HG03039 (cell line): ENCODE measurements at regions not wholly inside any gene's neighbourhood (a gene's known extent, or its start where the extent isn't known, plus 50 kb on each side); places are given as distances from the start of the nearest gene placed in this dataset.
"Not testable (repeated sequence)": the region's sequence is repeated elsewhere in the genome, so short reads cannot be mapped to it uniquely, and the experiment has no call there.

Source experiments
- ATAC-seq: cut with Tn5 transposase; IDR thresholded peaks from one replicate; pipeline ENCODE4 v1.9.1; 2021; ENCODE audit warnings: mild to moderate bottlenecking, moderate library complexity; ENCODE audit not compliant: unreplicated experiment

DNA sequence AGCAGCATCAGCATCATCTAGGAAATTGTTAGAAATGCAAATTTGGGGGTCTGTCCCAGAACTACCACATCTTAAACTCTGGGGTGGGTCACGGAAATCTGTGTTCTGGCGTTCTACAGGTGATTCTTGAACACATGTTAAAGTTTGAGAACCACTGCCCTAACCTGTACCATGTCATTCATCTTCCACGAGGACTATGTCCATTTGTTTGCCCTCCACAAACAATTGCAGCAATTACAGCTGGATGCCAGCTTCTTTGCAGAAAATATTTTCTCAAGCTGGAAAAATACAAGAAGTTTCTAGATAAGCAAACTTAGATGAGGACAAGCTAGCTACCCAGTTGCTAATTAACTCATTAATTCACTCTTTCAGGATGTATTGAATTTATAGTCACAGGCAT is 54.1 kb downstream of the MAFB start:
- ATAC-seq = no peak

DNA sequence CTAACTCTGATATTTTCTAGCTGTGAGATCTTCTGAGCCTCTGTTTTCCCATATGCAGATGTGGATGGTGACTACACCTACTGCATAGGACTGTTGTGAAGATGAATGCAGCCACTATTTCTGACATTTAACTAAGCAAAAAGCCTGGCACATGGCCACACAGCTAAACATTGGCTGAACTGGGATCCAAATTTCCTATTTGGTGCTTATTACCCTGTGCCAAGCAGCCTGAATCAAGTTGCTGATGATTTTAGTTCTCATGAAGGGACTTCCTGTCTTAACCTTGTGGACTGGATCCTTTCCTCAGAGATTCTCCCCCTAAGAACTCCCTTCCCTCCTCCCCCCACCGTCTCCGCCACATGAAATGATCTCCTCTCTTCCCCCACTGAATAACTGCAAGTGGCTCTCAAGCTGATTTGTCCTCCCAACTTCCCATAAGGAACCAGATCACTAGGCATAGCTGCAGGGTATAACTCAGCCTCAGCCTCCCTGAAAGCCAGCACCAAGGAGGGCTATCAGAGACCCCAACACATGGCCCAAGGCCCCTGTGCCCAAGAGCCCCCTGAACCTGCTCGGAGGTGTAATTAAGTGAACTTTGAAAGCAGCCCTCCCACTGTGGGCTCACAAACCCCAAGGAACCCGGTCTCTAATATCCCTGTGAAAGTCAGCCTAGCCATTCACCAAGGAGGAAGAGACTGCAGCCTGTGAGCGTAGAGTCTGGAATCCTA is 55.7 kb downstream of the MAFB start:
- ATAC-seq = no peak

DNA sequence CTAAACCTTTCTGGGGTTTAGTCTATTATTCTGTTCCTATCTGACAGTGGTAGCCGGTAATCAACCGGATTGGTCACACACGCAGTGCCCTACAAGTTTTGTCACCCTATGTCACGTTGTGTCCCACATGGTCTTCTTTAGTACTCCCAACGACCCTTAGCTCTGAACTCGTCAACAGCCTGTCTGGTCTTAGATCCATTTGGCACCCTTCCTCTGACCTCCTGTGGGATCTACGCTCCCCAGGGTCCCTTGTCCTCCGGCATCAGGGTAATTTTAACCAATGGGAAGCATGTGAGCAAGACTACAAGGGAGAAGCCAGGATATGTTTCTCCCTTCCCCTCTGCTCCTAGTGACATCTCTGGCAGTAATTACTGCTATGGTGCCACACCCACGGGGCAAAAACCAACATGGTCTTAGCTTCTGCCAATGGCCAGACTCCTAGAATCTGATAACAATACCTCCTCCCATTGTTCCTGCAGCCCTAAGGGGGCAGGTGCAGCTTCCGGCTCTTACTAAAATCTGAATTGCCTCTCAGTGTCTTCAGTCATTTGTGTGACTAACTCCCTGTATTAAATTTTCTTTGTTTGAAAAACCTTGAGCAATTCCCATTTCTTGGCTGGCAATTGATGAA is 56.6 kb downstream of the MAFB start:
- ATAC-seq = no peak

DNA sequence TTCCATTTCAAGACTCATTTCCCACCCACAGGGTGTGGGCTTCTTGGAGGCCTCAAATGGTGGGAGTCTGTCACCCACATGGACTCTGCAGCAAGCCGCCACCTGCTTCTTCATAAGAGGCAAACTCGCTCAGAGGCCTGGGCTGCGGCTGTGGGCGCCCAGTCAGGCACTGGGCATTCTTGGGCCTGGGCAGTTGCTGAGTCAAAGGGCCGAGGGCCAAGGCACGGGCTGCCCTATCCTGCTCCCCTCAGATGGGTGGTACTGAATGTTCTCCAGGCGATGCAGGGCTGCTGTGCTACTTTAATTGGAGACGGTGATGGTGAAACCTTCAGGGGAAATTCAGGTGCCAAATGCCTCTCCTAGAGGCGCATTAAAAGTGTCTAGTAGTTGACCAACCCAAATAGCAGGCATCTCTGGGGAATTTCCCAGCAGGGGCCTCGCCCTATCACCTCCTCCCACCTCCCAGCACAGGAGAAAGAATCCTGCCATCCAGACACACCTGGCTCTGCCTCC is 57.9 kb downstream of the MAFB start:
- ATAC-seq = no peak

DNA sequence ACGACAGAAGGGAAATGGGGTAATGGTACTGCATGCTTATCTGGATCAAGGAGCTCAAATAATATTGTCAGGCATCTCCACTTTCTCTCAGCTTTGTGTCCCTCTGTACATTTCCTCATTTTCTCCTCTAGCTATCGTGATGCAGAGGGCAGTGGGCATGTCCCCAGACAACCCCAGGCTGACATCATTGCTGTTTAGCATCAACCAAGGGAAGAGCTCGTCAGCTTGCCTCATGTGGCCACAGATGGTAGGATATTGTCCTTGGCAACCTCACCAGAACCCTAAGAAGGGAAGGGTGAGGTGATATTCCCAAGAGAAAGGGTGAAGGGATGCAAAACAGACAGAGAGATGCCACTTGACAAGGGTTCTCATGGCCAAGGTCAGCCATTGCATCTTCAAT is 58.3 kb downstream of the MAFB start:
- no peak for ATAC-seq

- ATAC-seq = no peak
Measured at GRCh38 chr20:40630099-40630498, 58.9 kb downstream of the MAFB start.

DNA sequence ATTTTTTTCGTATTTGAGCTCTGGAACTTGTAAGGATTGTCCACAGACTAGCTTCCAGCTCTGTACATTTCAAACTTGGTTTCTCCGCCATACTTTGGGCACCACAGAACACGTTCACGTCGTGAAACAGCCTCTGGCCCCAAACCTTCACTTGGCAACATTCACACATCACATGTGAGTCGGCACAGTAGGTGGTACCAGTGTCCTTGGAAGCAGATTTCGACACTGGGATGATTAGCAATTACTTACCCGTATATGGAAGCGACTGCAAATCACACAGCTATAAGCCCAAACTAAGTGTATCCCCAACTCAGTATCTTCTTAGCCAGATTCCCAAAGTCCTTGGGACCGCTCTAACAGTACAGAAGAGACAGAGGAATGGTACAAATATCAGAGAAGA is 60.2 kb downstream of the MAFB start:
- no peak for ATAC-seq

- ATAC-seq = not testable (repeated sequence)
Measured at GRCh38 chr20:40619053-40619452, 70.0 kb downstream of the MAFB start.

- no peak for ATAC-seq
Measured at GRCh38 chr20:40617594-40617993, 71.4 kb downstream of the MAFB start.

DNA sequence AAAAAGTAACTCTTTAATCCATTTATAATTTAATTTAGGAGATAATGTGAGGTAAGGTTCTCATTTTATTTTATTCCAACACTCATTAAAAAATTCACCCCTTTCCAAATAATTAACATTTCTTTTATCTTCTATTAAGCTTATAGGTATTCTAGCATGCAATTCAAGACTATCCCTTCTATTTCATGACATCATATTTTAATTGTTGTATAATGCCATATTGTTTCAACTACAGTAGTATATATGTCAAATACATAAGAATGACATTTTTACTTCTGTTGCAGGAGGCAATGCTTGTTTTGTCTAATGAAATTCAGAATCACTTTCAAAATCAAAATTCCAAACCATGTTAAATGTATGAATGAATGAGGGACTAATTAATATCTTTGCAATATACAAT is 76.2 kb downstream of the MAFB start:
- ATAC-seq = no peak

DNA sequence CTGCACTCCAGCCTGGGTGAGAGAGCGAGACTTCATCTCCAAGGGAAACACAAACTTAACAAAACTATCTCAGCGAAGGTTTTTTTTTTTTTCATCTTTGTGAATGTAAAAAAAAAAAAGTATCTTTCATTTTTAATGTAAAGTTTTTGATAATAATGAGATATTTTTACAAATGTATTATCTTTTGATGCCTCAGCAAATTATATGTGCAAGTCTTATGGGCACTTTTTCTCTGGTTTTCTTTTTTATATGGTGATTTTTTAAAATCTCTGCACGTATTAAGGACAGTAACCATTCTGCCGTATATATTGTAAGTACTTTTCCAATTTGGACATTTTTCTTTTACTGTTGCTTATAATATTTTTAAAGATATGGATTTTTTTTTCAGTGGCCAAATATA is 76.8 kb downstream of the MAFB start:
- no peak for ATAC-seq

- no peak for ATAC-seq
Measured at GRCh38 chr20:40610730-40611129, 78.3 kb downstream of the MAFB start.

DNA sequence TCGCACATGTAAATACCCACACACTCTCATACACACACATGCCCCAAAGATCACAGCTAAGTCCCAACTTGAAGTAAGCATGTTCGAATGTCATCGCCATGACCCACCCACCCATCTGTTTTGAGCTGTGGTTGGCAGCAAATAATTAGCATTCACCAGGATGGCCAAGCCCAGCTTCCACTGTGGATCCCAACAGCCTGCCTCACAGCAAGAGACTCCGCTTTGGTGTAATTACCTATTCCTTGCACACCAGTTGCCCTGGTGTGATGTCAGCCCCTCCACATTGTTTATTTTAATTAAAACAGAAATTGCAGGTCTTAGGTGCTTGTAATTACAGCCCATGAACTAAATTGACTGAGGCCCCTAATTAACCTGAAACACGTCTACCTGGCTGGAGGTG is 81.1 kb downstream of the MAFB start:
- ATAC-seq = no peak

DNA sequence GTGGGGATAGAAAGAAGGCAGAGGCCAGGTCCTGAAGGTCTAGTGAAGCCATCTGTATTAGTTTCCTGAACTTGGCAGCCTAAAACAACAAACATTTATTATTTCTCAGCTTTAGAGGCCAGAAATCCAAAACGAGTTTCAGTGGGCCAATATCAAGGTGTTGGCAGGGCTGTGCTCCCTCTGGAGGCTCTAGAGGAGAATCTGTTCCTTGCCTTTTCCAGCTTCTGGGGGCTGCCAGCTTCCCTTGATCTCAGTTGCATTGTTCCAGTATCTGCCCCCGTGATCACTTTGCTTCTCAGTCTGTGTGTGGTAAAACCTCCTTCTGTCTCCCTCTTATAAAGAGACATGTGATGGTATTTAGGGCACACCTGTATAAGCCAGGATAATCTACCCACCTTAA is 82.4 kb downstream of the MAFB start:
- ATAC-seq = no peak

DNA sequence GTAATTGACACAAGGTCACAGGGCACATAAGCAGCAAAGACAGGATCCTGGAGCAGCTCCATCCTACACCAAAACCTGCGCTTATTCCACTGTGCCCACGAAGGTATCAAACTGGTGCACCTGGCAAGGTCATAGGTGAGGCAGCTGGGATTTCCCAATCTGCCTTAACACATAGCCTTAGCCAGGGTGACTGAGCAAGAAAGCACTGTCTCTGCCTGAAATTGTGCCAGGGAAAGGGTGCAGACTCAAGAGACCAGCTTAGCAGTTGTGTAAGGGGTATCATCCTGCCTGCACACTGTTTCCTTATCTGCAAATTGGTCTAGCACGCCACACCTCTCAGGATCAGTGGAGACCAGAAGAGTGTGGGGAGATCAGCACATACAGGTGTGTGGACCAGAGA is 82.8 kb downstream of the MAFB start:
- no peak for ATAC-seq

- no peak for ATAC-seq
Measured at GRCh38 chr20:40604416-40604815, 84.6 kb downstream of the MAFB start.

DNA sequence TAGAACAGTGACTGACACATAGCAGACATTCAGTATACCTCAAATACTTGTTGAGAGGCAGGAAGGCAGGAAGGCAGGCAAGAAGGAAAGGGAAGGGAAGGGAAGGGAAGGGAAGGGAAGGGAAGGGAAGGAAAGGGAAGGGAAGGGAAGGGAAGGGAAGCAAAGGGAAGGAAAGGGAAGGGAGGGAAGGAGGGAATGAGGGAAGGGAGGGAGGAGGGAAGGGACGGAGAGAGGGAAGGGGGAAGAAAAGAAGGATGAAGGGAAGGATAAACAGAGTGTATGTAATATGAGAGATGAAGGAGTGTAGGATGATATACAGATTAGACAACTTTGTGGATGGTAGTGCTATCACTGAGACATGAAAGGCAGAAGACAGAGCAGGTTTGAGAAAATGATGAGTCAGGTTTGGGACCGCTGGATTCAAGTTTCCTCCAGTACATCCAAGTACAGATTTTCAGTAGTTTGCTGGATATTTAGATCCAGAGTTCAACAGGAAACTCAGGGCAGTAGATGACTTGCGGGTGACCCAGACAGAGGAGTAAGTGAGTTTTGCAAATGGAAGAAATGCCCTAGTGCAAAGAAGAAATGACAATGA is 85.9 kb downstream of the MAFB start:
- no peak for ATAC-seq

DNA sequence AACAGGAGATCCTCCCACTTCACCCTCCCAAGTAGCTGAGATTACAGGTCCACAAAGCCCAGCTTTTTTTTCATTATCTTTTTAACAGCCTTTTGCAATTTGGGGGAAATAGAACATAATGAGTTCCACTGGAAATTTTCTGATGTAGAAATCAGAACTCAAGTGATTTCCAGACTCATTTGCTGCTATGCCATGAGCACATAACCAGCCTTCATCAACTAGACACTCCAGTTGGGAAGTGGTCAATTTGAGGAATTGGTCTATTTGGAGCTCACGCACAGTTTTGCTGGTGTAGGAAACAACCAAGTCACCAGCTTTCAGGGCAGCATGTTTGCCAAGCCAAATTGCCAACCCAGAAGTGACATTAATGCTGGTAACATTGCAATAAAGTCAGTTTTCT is 86.7 kb downstream of the MAFB start:
- ATAC-seq = no peak

- no peak for ATAC-seq
Measured at GRCh38 chr20:40600441-40601219, 88.4 kb downstream of the MAFB start.

DNA sequence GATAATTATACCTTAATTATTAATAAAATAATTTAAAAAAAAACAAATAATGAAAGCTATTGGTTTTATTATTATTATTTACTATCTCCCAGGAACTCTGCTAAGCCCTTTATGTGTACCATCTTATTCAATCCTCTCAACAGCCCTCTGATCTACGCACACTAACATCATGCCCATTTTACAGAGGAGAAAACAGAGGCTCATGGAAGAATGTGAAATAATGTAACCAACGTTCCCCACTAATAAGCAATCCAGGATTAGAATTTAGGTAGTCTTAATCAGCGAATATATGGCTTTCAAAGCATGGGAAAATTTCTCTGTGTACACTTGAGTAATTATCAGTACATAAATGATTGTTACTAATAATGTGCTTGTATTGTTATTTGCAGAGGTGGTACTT is 89.0 kb downstream of the MAFB start:
- no peak for ATAC-seq

GRCh38 chr20:40592941-40593340 is 96.1 kb downstream of the MAFB start:
- no peak for ATAC-seq

- ATAC-seq = no peak
Measured at GRCh38 chr20:40591536-40591935, 97.5 kb downstream of the MAFB start.
